Mesenchymal stem cell (in vitro differentiated cells and primary cell): ENCODE measurements at regions not wholly inside any gene's neighbourhood (a gene's known extent, or its start where the extent isn't known, plus 50 kb on each side); places are given as distances from the start of the nearest gene placed in this dataset.
A peak's percentile ranks its signal among the peaks of the same experiment; 100 is the strongest.
"Not testable (repeated sequence)": the region's sequence is repeated elsewhere in the genome, so short reads cannot be mapped to it uniquely, and the experiment has no call there.

Experiments used
- DNase-seq: peaks from one replicate; pipeline ENCODE4 v3.0.0-alpha.2; 2013
- H2AFZ ChIP-seq: one replicate; pipeline ENCODE4 v1.6.1; 2013; ENCODE audit warnings: low read depth, mild to moderate bottlenecking, control low read depth, inconsistent platforms, low read length, moderate library complexity
- H2AK5ac ChIP-seq: 2 replicates; pipeline ENCODE4 v1.6.1; 2013; ENCODE audit warnings: low read length, moderate library complexity, mild to moderate bottlenecking, inconsistent platforms; ENCODE audit not compliant: severe bottlenecking
- H2BK120ac ChIP-seq: one replicate; pipeline ENCODE4 v1.6.1; 2013; ENCODE audit warnings: low read depth, mild to moderate bottlenecking, inconsistent platforms, low read length, moderate library complexity
- H2BK12ac ChIP-seq, 2 experiments: one replicate each; pipeline ENCODE4 v1.6.1; 2013; ENCODE audit warnings: inconsistent platforms in 2 of 2, low read length in 2 of 2, mild to moderate bottlenecking in 2 of 2, moderate library complexity in 2 of 2, control low read depth in 1 of 2
- H2BK15ac ChIP-seq: one replicate; pipeline ENCODE4 v1.6.1; 2013; ENCODE audit warnings: mild to moderate bottlenecking, low read depth, inconsistent platforms; ENCODE audit not compliant: poor library complexity, severe bottlenecking
- H2BK5ac ChIP-seq: 2 replicates; pipeline ENCODE4 v1.6.1; 2013; ENCODE audit warnings: low read depth, mild to moderate bottlenecking, low read length, control low read depth, inconsistent platforms; ENCODE audit not compliant: poor library complexity, severe bottlenecking
- H3K14ac ChIP-seq, 2 experiments: one replicate each; pipeline ENCODE4 v1.6.1; 2013; ENCODE audit warnings: inconsistent platforms in 2 of 2, low read length in 2 of 2, control low read depth in 1 of 2, mild to moderate bottlenecking in 1 of 2, moderate library complexity in 1 of 2
- H3K18ac ChIP-seq, 2 experiments: one replicate each; pipeline ENCODE4 v1.6.1; 2013; ENCODE audit warnings: inconsistent platforms in 2 of 2, low read length in 2 of 2, control low read depth in 1 of 2, low read depth in 1 of 2, mild to moderate bottlenecking in 1 of 2
- H3K23ac ChIP-seq, 2 experiments: one replicate each; pipeline ENCODE4 v1.6.1; 2013; ENCODE audit warnings: inconsistent platforms in 2 of 2, low read length in 2 of 2, mild to moderate bottlenecking in 2 of 2, moderate library complexity in 2 of 2, control low read depth in 1 of 2
- H3K27ac ChIP-seq: 2 replicates; pipeline ENCODE4 v1.5.1; 2013; ENCODE audit warnings: mild to moderate bottlenecking, moderate library complexity, low read length, control low read depth, inconsistent platforms; ENCODE audit not compliant: poor library complexity, severe bottlenecking
- H3K27me3 ChIP-seq, 2 experiments: 2 replicates each; pipeline versions ENCODE4 v1.6.1 to v1.7.0; 2013; ENCODE audit warnings: low read length in 2 of 2, mild to moderate bottlenecking in 2 of 2, moderate library complexity in 2 of 2, control low read depth in 1 of 2, inconsistent platforms in 1 of 2; ENCODE audit not compliant: control insufficient read depth in 1 of 2, insufficient read depth in 1 of 2
- H3K36me3 ChIP-seq, 2 experiments: 2 replicates each; pipeline versions ENCODE4 v1.6.1 to v1.7.0; 2013; ENCODE audit warnings: low read length in 2 of 2, control low read depth in 1 of 2, inconsistent platforms in 1 of 2, low read depth in 1 of 2, mild to moderate bottlenecking in 1 of 2; ENCODE audit not compliant: insufficient read depth in 2 of 2, control insufficient read depth in 1 of 2
- H3K4ac ChIP-seq, 2 experiments: one replicate each; pipeline ENCODE4 v1.6.1; 2013; ENCODE audit warnings: inconsistent platforms in 2 of 2, low read length in 2 of 2, mild to moderate bottlenecking in 2 of 2, moderate library complexity in 2 of 2, control low read depth in 1 of 2, low read depth in 1 of 2
- H3K4me1 ChIP-seq: 2 replicates; pipeline ENCODE4 v1.6.1; 2013; ENCODE audit warnings: low read depth, low read length, control low read depth; ENCODE audit not compliant: control insufficient read depth, insufficient read depth
- H3K4me2 ChIP-seq: 2 replicates; pipeline ENCODE4 v1.6.1; 2013; ENCODE audit warnings: low read length, mild to moderate bottlenecking, inconsistent platforms; ENCODE audit not compliant: poor library complexity, severe bottlenecking
- H3K4me3 ChIP-seq, 2 experiments: 2 replicates each; pipeline versions ENCODE4 v1.5.1 to v1.7.0; 2013; ENCODE audit warnings: low read length in 2 of 2, mild to moderate bottlenecking in 2 of 2, control low read depth in 1 of 2, low read depth in 1 of 2; ENCODE audit not compliant: insufficient read depth in 1 of 2
- H3K79me1 ChIP-seq: replicated peaks from 2 replicates; pipeline ENCODE4 v1.6.1; 2013; ENCODE audit warnings: mild to moderate bottlenecking, control low read depth, low read length, inconsistent platforms; ENCODE audit not compliant: poor library complexity, severe bottlenecking
- H3K9ac ChIP-seq: 2 replicates; pipeline ENCODE4 v1.7.0; 2013; ENCODE audit warnings: mild to moderate bottlenecking, low read length, moderate library complexity
- H3K9me3 ChIP-seq: 2 replicates; pipeline ENCODE4 v1.7.0; 2013; ENCODE audit warnings: mild to moderate bottlenecking, low read length; ENCODE audit not compliant: control insufficient read depth
- H4K8ac ChIP-seq: one replicate; pipeline ENCODE4 v1.6.1; 2013; ENCODE audit warnings: inconsistent platforms, mild to moderate bottlenecking, low read length, moderate library complexity
- H4K91ac ChIP-seq: one replicate; pipeline ENCODE4 v1.6.1; 2013; ENCODE audit warnings: mild to moderate bottlenecking, low read length, inconsistent platforms
- WGBS: methylation state at CpG from one replicate; pipeline ENCODE4 v1.1.7; 2013; ENCODE audit warnings: mixed read lengths; 5-methylcytosine and 5-hydroxymethylcytosine counted together

DNA sequence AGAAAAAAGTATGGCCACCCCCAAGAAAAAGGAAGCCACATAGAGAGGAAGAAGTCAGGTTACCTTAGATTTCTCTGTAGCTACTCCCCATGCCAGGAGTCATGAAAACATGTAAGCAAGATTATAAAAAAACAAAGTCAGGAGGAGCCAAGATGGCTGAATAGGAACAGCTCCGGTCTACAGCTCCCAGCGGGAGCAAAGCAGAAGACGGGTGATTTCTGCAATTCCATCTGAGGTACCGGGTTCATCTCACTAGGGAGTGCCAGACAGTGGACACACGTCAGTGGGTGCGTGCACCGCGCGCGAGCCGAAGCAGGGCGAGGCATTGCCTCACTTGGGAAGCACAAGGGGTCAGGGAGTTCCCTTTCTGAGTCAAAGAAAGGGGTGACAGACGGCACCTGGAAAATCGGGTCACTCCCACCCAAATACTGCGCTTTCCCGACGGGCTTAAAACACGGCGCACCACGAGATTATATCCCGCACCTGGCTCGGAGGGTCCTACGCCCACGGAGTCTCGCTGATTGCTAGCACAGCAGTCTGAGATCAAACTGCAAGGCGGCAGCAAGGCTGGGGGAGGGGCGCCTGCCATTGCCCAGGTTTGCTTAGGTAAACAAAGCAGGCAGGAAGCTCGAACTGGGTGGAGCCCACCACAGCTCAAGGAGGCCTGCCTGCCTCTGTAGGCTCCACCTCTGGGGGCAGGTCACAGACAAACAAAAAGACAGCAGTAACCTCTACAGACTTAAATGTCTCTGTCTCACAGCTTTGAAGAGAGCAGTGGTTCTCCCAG, 347.3 kb downstream of the HINT1 start:
- not testable (repeated sequence) for H2AK5ac ChIP-seq, DNase-seq, H3K36me3 ChIP-seq, H2BK15ac ChIP-seq, H3K23ac ChIP-seq, H3K14ac ChIP-seq, H3K4ac ChIP-seq, H3K79me1 ChIP-seq, H2BK120ac ChIP-seq, H4K8ac ChIP-seq, H3K9ac ChIP-seq, H4K91ac ChIP-seq, H3K27ac ChIP-seq, H3K4me1 ChIP-seq, H3K9me3 ChIP-seq, H3K18ac ChIP-seq, H2BK5ac ChIP-seq, H2AFZ ChIP-seq, H3K27me3 ChIP-seq, H2BK12ac ChIP-seq, H3K4me2 ChIP-seq, H3K4me3 ChIP-seq
- 90% methylated on average over 25 of the region's 28 CpGs for WGBS

DNA sequence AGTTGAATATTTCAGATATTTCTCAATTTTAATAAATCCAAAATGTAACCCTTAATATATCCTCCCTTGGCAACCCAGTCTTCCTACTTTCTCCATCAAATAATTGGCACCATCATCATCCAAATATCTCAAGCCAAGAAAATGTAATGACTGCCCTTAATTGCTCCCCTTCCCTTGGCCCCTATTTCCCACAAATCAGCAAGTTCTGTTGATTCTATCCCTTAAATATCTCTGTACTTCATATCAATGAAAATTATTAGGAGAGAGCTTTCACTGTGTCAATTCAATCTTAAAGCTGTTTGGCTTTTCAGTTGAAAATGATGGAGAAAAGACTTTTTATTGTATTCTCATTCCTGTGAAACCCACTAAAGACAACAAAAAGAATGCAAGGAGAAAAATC, 349.8 kb downstream of the HINT1 start:
- Histone ChIP-seq H3K9me3 (no peaks in the 10 kb centered on the region), H3K9ac (no peak overlapping the region), H2BK15ac (no peak overlapping the region), H3K4ac (no peak overlapping the region), H3K4me2 (no peak overlapping the region), H4K91ac (no peak overlapping the region), H2AFZ (no peak overlapping the region), H3K27ac (no peak overlapping the region), H2BK12ac (no peak overlapping the region), H3K79me1 (no peaks in the 10 kb centered on the region), H2AK5ac (no peak overlapping the region), H3K36me3 (no peaks in the 10 kb centered on the region), H4K8ac (no peak overlapping the region), H3K4me3 (no peak overlapping the region), H2BK120ac (no peak overlapping the region), H3K18ac (no peak overlapping the region), H3K23ac (no peak overlapping the region), H3K4me1 (no peaks in the 10 kb centered on the region), H3K14ac (no peak overlapping the region), H3K27me3 (no peaks in the 10 kb centered on the region), H2BK5ac (no peak overlapping the region)
- no peak for DNase-seq

DNA sequence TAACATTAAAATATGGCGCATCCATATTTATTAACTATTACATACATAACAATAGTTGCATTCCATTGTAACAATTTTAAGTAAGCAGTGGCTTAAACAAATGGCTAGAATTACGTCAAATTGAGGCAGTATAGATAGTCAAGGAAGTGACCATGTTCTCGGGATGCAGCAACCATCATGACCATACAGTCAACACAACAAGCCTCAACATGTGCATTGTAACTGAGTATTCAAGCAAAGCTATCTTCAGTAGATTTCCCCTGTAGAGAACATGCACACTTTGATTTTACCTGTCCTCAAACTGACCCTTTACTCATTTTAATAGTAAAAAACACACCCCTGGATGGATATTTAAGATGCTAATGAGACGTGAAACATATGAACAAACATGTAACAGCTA, 356.4 kb downstream of the HINT1 start:
- Histone ChIP-seq H3K23ac (no peak overlapping the region), H4K91ac (no peak overlapping the region), H2AFZ (no peak overlapping the region), H3K79me1 (no peaks in the 10 kb centered on the region), H3K4me2 (no peak overlapping the region), H3K4me1 (no peaks in the 10 kb centered on the region), H3K9me3 (peaks cover 5% of the 10 kb centered on the region), H3K27ac (no peak overlapping the region), H3K4ac (no peak overlapping the region), H4K8ac (no peak overlapping the region), H2AK5ac (no peak overlapping the region), H3K36me3 (no peaks in the 10 kb centered on the region), H3K9ac (no peak overlapping the region), H3K14ac (no peak overlapping the region), H3K18ac (no peak overlapping the region), H2BK120ac (no peak overlapping the region), H3K4me3 (no peak overlapping the region), H3K27me3 (no peaks in the 10 kb centered on the region), H2BK12ac (no peak overlapping the region), H2BK15ac (no peak overlapping the region), H2BK5ac (no peak overlapping the region)
- WGBS = 81% methylated on average over 3 of the region's 4 CpGs
- no peak for DNase-seq

DNA sequence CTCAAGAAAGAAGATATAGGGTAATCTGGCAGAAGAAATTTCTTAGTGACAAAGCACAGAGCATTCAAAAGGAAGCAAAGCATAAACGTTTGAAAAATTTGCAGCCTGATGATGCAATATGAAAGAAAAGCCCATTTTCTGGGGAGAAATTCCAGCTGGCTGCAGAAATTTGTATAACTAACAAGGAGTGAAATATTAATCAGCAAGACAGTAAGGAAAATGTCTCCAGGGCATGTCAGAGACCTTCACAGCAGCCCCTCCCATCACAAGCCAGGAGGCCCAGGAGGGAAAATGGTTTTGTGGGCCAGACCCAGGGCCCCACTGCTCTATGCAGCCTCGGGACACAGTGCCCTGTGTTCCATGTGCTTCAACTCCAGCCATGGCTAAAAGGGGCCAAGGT, 359.4 kb downstream of the HINT1 start:
- no peak overlapping the region for H3K4me3 ChIP-seq
- H3K79me1 ChIP-seq = no peaks in the 10 kb centered on the region
- no peaks in the 10 kb centered on the region for H3K36me3 ChIP-seq
- H3K4me1 ChIP-seq = no peaks in the 10 kb centered on the region
- no peak overlapping the region for H2BK12ac ChIP-seq
- H3K9me3 ChIP-seq = peaks cover 22% of the 10 kb centered on the region
- H4K8ac ChIP-seq = no peak overlapping the region
- H3K4me2 ChIP-seq = no peak overlapping the region
- no peak overlapping the region for H2BK120ac ChIP-seq
- no peak overlapping the region for H3K4ac ChIP-seq
- H2BK15ac ChIP-seq = no peak overlapping the region
- no peak overlapping the region for H2BK5ac ChIP-seq
- H3K9ac ChIP-seq = no peak overlapping the region
- no peak overlapping the region for H4K91ac ChIP-seq
- WGBS = 20% methylated on average over 2 of the region's 2 CpGs
- no peak overlapping the region for H3K18ac ChIP-seq
- H3K23ac ChIP-seq = no peak overlapping the region
- peak; percentile 4 for DNase-seq
- no peak overlapping the region for H2AK5ac ChIP-seq
- no peaks in the 10 kb centered on the region for H3K27me3 ChIP-seq
- no peak overlapping the region for H3K27ac ChIP-seq
- no peak overlapping the region for H2AFZ ChIP-seq
- H3K14ac ChIP-seq = no peak overlapping the region
